Gastrocnemius medialis (tissue), 4 donors: ENCODE measurements at regions not wholly inside any gene's neighbourhood (a gene's known extent, or its start where the extent isn't known, plus 50 kb on each side); places are given as distances from the start of the nearest gene placed in this dataset.

Experiments
- CTCF ChIP-seq, 5 experiments: fragments of 450-650 bp in 3 of 5; fragments of 200-600 bp in 2 of 5; sonication (generic) in 2 of 5; IDR thresholded peaks in 4 of 5; conservative IDR thresholded peaks in 1 of 5; 1 replicate in 4 of 5; 2 replicates in 1 of 5; pipeline ENCODE4 v1.5.1; 2016 to 2019; ENCODE audit warnings: antibody characterized with exemption in 5 of 5, mild to moderate bottlenecking in 3 of 5, moderate library complexity in 3 of 5
- POLR2A ChIP-seq, 2 donors: fragments of 450-650 bp; IDR thresholded peaks; one replicate each; pipeline ENCODE4 v1.6.1; 2017; ENCODE audit warnings: antibody characterized with exemption in 2 of 2, mild to moderate bottlenecking in 2 of 2, moderate library complexity in 2 of 2

- no peak for TF ChIP-seq CTCF (IDR thresholded peaks at IDR 0.05 in 4 of 5, conservative IDR thresholded peaks at IDR 0.05 in 1 of 5)
- no peak for TF ChIP-seq POLR2A (IDR thresholded peaks at IDR 0.05)
Observed at GRCh38 chr14:96627811-96628775, 125.9 kb downstream of the PAPOLA start.
